Esophagus squamous epithelium (tissue), 4 donors: ENCODE measurements at regions not wholly inside any gene's neighbourhood (a gene's known extent, or its start where the extent isn't known, plus 50 kb on each side); places are given as distances from the start of the nearest gene placed in this dataset.

Experiments used
- CTCF ChIP-seq, 6 experiments: fragments of 450-650 bp in 4 of 6; fragments of 200-600 bp in 2 of 6; sonication (generic) in 2 of 6; IDR thresholded peaks; one replicate each; pipeline ENCODE4 v1.5.1; 2016 to 2019; ENCODE audit warnings: antibody characterized with exemption in 6 of 6, mild to moderate bottlenecking in 4 of 6, moderate library complexity in 4 of 6
- POLR2A ChIP-seq, 4 donors: fragments of 450-650 bp; IDR thresholded peaks; one replicate each; pipeline ENCODE4 v1.6.1; 2017; ENCODE audit warnings: antibody characterized with exemption in 4 of 4, mild to moderate bottlenecking in 4 of 4, moderate library complexity in 3 of 4

DNA sequence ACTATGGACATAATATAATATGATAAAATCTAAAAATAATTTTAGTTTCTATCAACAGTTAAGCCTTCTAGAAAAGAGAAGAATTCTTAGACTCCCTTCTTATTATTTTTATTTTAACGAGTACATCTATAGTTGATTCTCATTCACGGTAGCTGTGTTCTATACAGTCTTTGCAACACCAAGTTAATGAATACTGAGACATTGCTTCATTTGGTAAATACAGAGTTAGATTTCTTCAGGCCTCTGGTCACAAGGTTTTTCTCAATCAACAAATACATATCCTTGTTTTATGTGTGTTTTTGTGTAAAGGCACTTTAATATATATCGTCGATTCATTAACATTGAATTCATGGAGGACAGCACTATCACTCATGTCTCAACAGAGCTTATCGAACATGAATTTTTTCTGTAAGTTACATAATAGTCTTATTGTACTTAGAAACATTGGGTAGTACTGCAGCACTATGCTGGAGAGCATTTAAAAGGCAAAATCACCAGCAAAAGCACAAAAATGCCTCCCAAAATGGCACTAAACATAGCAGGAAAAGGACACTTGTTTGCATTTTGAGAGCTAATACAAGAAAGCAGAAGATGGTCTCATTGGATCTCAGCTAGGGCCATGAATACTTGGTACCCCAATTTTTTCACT lies 239.0 kb downstream of the FGF10 start:
- TF ChIP-seq CTCF (IDR thresholded peaks at IDR 0.05) (no peak), POLR2A (IDR thresholded peaks at IDR 0.05) (no peak)
